K562 (cell line): ENCODE measurements at regions not wholly inside any gene's neighbourhood (a gene's known extent, or its start where the extent isn't known, plus 50 kb on each side); places are given as distances from the start of the nearest gene placed in this dataset.

Experiments
- ATAC-seq: fragments of 200-7000 bp; cut with Tn5 transposase; 3 replicates; pipeline ENCODE4 v1.9.1; 2020; ENCODE audit warnings: moderate library complexity
- BruUV-seq: library from RNA; stranded (reverse); fragments of 400-500 nt; replicated peaks from 2 replicates; lab custom pipeline; 2021; lab: Mats Ljungman, UMichigan
- CTCF ChIA-PET: fragments of 300-600 bp; formaldehyde crosslinking; extraction: SDS; loops from one replicate; lab custom pipeline; 2021; ENCODE audit warnings: low intra/inter-chr PET ratio; lab: Yijun Ruan, JAX
- POLR2A ChIA-PET: fragments of 300-600, 350-650 bp; sonication (Branson Sonifier 250); formaldehyde crosslinking; extraction: SDS; loops from one replicate; lab custom pipeline; 2021; ENCODE audit warnings: antibody characterized with exemption, inconsistent platforms; lab: Yijun Ruan, JAX
- DNase-seq, 4 experiments: peaks; one replicate each; pipeline versions ENCODE4 v3.0.0 to v3.0.0-alpha.2; 2011 to 2018; ENCODE audit warnings: low spot score in 3 of 4, mixed read lengths in 3 of 4; ENCODE audit errors: extremely low read depth in 1 of 4
- FAIRE-seq: peaks from 2 replicates; lab custom pipeline; 2011; peaks lifted over from hg19 to GRCh38; lab: Jason Lieb, UNC
- H2AFZ ChIP-seq: 2 replicates; pipeline ENCODE4 v1.6.0; 2011; ENCODE audit warnings: low read depth, low read length, control low read depth, inconsistent platforms
- H3K27ac ChIP-seq: fragments of 200-600 bp; 3 replicates; pipeline ENCODE4 v1.8.0; 2011; ENCODE audit warnings: low read depth, mild to moderate bottlenecking, control low read depth, inconsistent platforms, low read length, moderate library complexity, mixed read lengths; ENCODE audit errors: extremely low read depth
- H3K27me3 ChIP-seq, 2 experiments: fragments of 300-600 bp in 1 of 2; 2 replicates in 1 of 2; 3 replicates in 1 of 2; pipeline versions ENCODE4 v1.6.0 to v1.8.0; 2011; ENCODE audit warnings: inconsistent platforms in 2 of 2, low read length in 2 of 2, mild to moderate bottlenecking in 1 of 2, mixed read lengths in 1 of 2, moderate library complexity in 1 of 2; ENCODE audit not compliant: control insufficient read depth in 2 of 2, insufficient read depth in 2 of 2
- H3K36me3 ChIP-seq: fragments of 300-600 bp; 3 replicates; pipeline ENCODE4 v1.8.0; 2011; ENCODE audit warnings: mild to moderate bottlenecking, low read length, inconsistent platforms; ENCODE audit not compliant: control insufficient read depth, insufficient read depth
- H3K4me1 ChIP-seq, 2 experiments: fragments of 200-600 bp in 1 of 2; replicated peaks in 1 of 2; 2 replicates in 1 of 2; 3 replicates in 1 of 2; pipeline versions ENCODE4 v1.5.1 to v1.8.0; 2011; ENCODE audit warnings: inconsistent platforms in 2 of 2, low read length in 2 of 2, mild to moderate bottlenecking in 1 of 2, mixed read lengths in 1 of 2, moderate library complexity in 1 of 2; ENCODE audit not compliant: control insufficient read depth in 2 of 2, insufficient read depth in 2 of 2
- H3K4me2 ChIP-seq: 2 replicates; pipeline ENCODE4 v1.6.1; 2011; ENCODE audit warnings: low read length, control low read depth, inconsistent platforms, mixed read lengths; ENCODE audit not compliant: insufficient read depth
- H3K4me3 ChIP-seq: fragments of 200-600 bp; sonication (generic), shearing (Covaris generic); 2 replicates; pipeline ENCODE4 v1.5.1; 2016; ENCODE audit warnings: control low read depth, inconsistent platforms
- H3K79me2 ChIP-seq: fragments of 200-600 bp; 3 replicates; pipeline ENCODE4 v1.8.0; 2011; ENCODE audit warnings: low read length, inconsistent platforms; ENCODE audit not compliant: control insufficient read depth, insufficient read depth
- H3K9ac ChIP-seq, 2 experiments: 2 replicates each; pipeline versions ENCODE4 v1.6.0 to v1.6.1; 2011; ENCODE audit warnings: low read depth in 2 of 2, low read length in 2 of 2, control low read depth in 1 of 2, inconsistent platforms in 1 of 2, mild to moderate bottlenecking in 1 of 2, mixed read lengths in 1 of 2; ENCODE audit not compliant: insufficient read depth in 1 of 2
- H3K9me1 ChIP-seq: one replicate; pipeline ENCODE4 v1.6.0; 2011; ENCODE audit warnings: inconsistent platforms, mild to moderate bottlenecking, low read length, moderate library complexity; ENCODE audit not compliant: control insufficient read depth, insufficient read depth
- H3K9me3 ChIP-seq: replicated peaks from 2 replicates; pipeline ENCODE4 v1.5.1; 2011; ENCODE audit warnings: low read depth, low read length, inconsistent platforms; ENCODE audit not compliant: control insufficient read depth, insufficient read depth
- H4K20me1 ChIP-seq: replicated peaks from 2 replicates; pipeline ENCODE4 v1.6.1; 2011; ENCODE audit warnings: low read length, inconsistent platforms, mixed read lengths; ENCODE audit not compliant: control insufficient read depth, insufficient read depth
- ARNT ChIP-seq, 2 experiments: fragments of 450-650 bp; IDR thresholded peaks; 2 replicates each; pipeline ENCODE4 v1.6.1; 2016; ENCODE audit warnings: mild to moderate bottlenecking in 1 of 2
- BCOR ChIP-seq: fragments of 450-650 bp; IDR thresholded peaks from 2 replicates; pipeline ENCODE4 v1.6.1; 2016
- DMBX1 ChIP-seq: fragments of 250-450 bp; sonication (Bioruptor Pico); IDR thresholded peaks from 2 replicates; pipeline ENCODE4 v1.8.0; 2022; ENCODE audit warnings: inconsistent platforms, mild to moderate bottlenecking, moderate library complexity, borderline replicate concordance
- FOSL1 ChIP-seq: fragments of 200-800 bp; sonication (Bioruptor generic); conservative IDR thresholded peaks from 2 replicates; pipeline ENCODE4 v1.6.1; 2016; ENCODE audit warnings: missing genetic modification characterization, missing compliant biosample characterization
- MAFF ChIP-seq: IDR thresholded peaks from 2 replicates; pipeline ENCODE4 v1.6.1; 2012; ENCODE audit warnings: low read length, improper control_type of control experiment
- RAD21 ChIP-seq, 2 experiments: fragments of 250-450 bp in 1 of 2; fragments of 450-650 bp in 1 of 2; sonication (Bioruptor Pico) in 1 of 2; formaldehyde crosslinking in 1 of 2; IDR thresholded peaks in 1 of 2; conservative IDR thresholded peaks in 1 of 2; 2 replicates each; pipeline versions ENCODE4 v1.4.0 to v1.8.0; 2020 to 2022; ENCODE audit warnings: mild to moderate bottlenecking in 2 of 2, moderate library complexity in 1 of 2
- RBM15 ChIP-seq: fragments of 200-400 bp; formaldehyde crosslinking; IDR thresholded peaks from 2 replicates; pipeline ENCODE4 v1.6.1; 2018; ENCODE audit warnings: mild to moderate bottlenecking, low read length, moderate library complexity; ENCODE audit not compliant: insufficient read depth
- TARDBP ChIP-seq: fragments of 450-650 bp; IDR thresholded peaks from 2 replicates; pipeline ENCODE4 v1.6.1; 2016
- ZEB2 ChIP-seq: fragments of 450-650 bp; IDR thresholded peaks from 2 replicates; pipeline ENCODE4 v1.6.1; 2016
- ZNF23 ChIP-seq: fragments of 250-450 bp; sonication (Bioruptor Pico); IDR thresholded peaks from 2 replicates; pipeline ENCODE4 v1.4.0; 2020; ENCODE audit warnings: mild to moderate bottlenecking
- ZNF407 ChIP-seq: fragments of 450-650 bp; IDR thresholded peaks from 2 replicates; pipeline ENCODE4 v1.6.1; 2016; ENCODE audit warnings: low read depth
- WGBS: fragments of 100-300 bp; shearing (Covaris generic); methylation state at CpG from one replicate; pipeline ENCODE4 v1.1.6; 2016; ENCODE audit warnings: low coverage, mixed read lengths; ENCODE audit not compliant: insufficient coverage; ENCODE audit errors: missing lambda C conversion rate; 5-methylcytosine and 5-hydroxymethylcytosine counted together
- in situ Hi-C: fragments of 300-500 bp; cut with MboI; formaldehyde crosslinking; loops from 4 replicates; pipeline ENCODE4 v1.15.0; 2018; ENCODE audit warnings: inconsistent platforms, mixed read lengths
- intact Hi-C: fragments of 100-400 bp; cut with micrococcal nuclease; formaldehyde crosslinking; loops from 2 replicates; pipeline ENCODE4 v1.14.2; 2022

DNA sequence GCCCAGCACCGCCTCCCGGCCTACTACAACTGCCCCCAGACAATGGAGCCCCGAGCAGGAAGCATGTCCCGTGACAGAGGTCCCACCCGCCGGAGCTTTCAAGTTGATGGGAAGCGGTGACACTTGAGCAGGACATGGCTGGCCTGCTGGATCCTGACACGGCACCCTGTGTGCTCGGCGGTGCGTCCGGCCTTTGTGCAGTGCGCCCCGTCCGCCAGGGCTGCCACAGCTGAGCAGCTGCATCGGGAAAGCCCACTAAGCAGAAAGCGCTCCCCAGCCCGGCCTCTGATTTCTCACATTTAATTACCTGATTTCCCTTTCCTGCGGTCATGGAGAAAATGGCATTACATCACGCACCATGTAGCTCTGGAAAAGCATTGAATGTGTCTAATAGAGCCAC lies 611.9 kb downstream of the IRX1 start (continued):
- TF ChIP-seq DMBX1 (CRISPR knock-in tag) = no peak
- TF ChIP-seq ARNT (IDR thresholded peaks at IDR 0.05) = no peak
- no peak for TF ChIP-seq ZEB2
- TF ChIP-seq, all 486 proteins: peak for 0

DNA sequence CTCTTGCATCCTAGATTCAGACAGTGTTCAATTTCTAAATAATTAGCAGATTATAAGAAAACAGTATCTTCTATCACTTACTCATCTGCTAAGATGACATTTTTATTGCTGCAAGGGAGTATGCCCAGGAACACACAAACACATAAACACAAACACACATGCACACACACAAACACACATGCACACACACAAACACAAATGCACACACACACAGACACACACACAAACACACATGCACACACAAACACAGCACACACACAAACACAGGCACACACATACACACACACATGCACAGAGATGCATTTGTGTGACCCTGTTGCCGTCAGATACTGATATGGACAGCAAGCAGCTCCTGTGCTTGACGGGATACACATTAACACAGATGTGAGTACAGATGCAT lies 612.9 kb downstream of the IRX1 start:
- Histone ChIP-seq H3K27ac (no peak overlapping the region), H3K4me2 (no peak overlapping the region), H3K4me3 (no peak overlapping the region), H4K20me1 (no peaks in the 10 kb centered on the region), H3K9me1 (no peaks in the 10 kb centered on the region), H3K27me3 (no peaks in the 10 kb centered on the region), H3K36me3 (no peaks in the 10 kb centered on the region), H3K9ac (no peak overlapping the region), H2AFZ (no peak overlapping the region), H3K79me2 (no peaks in the 10 kb centered on the region), H3K4me1 (no peaks in the 10 kb centered on the region), H3K9me3 (no peaks in the 10 kb centered on the region)
- BruUV-seq = no TSS peak
- 0% methylated on average over 2 of the region's 2 CpGs for WGBS
- FAIRE-seq = peak; percentile 55
- no peak for DNase-seq
- intact Hi-C loops = no loop called here
- no peak for TF ChIP-seq ZNF23 (CRISPR knock-in tag)
- TF ChIP-seq RBM15 = no peak
- TF ChIP-seq ZNF407 = no peak
- no peak for TF ChIP-seq MAFF
- TF ChIP-seq RAD21 (CRISPR knock-in tag; conservative IDR thresholded peaks at IDR 0.05 in 1 of 2, IDR thresholded peaks at IDR 0.05 in 1 of 2) = no peak
- TF ChIP-seq TARDBP = no peak
- TF ChIP-seq FOSL1 (tag) = no peak
- TF ChIP-seq BCOR = no peak
- ChIA-PET POLR2A (no interaction called here), CTCF (no interaction called here)
- no peak for ATAC-seq
- in situ Hi-C loops = no loop called here
